Left lung (tissue), 4 donors: ENCODE measurements at regions not wholly inside any gene's neighbourhood (a gene's known extent, or its start where the extent isn't known, plus 50 kb on each side); places are given as distances from the start of the nearest gene placed in this dataset.

Experiments used
- ATAC-seq: fragments of 200-7000 bp; cut with Tn5 transposase; one replicate; pipeline ENCODE4 v1.9.1; 2020; ENCODE audit warnings: moderate library complexity
- DNase-seq, 4 donors: peaks; one replicate each; pipeline ENCODE4 v3.0.0-alpha.2; 2013 to 2020
- H3K27ac ChIP-seq, 2 donors: fragments of 200-600 bp; sonication (generic) in 1 of 2; one replicate each; pipeline versions ENCODE4 v1.5.0 to v1.8.0; 2020 to 2021
- H3K27me3 ChIP-seq, 2 donors: fragments of 200-600 bp; sonication (generic) in 1 of 2; one replicate each; pipeline versions ENCODE4 v1.5.0 to v1.8.0; 2020 to 2021
- H3K36me3 ChIP-seq, 2 donors: fragments of 200-600 bp; sonication (generic) in 1 of 2; one replicate each; pipeline versions ENCODE4 v1.5.0 to v1.8.0; 2020 to 2021
- H3K4me1 ChIP-seq, 2 donors: fragments of 200-600 bp; one replicate each; pipeline ENCODE4 v1.8.0; 2021
- H3K4me3 ChIP-seq, 2 donors: fragments of 200-600 bp; sonication (generic) in 1 of 2; one replicate each; pipeline versions ENCODE4 v1.5.0 to v1.8.0; 2020 to 2021; ENCODE audit warnings: mild to moderate bottlenecking in 1 of 2
- H3K9me3 ChIP-seq, 2 donors: fragments of 200-600 bp; sonication (generic) in 1 of 2; one replicate each; pipeline versions ENCODE4 v1.5.0 to v1.8.0; 2020 to 2021
- CTCF ChIP-seq, 2 donors: fragments of 200-600 bp; sonication (generic) in 1 of 2; IDR thresholded peaks; one replicate each; pipeline versions ENCODE4 v1.5.0 to v1.8.0; 2021; ENCODE audit warnings: antibody characterized with exemption in 2 of 2
- intact Hi-C, 2 donors: fragments of 100-400 bp; cut with DNase I; formaldehyde crosslinking; loops; one replicate each; pipeline versions ENCODE4 v1.11.2 to v1.14.2; 2022
- donor health status: DM: no; HTN: yes; CAD: no.
- donor health status: DM: no; HTN: no; CAD: no.

GRCh38 chr15:29618586-29618985, 203.7 kb downstream of the TJP1 start:
- Histone ChIP-seq H3K27ac (no peak overlapping the region), H3K9me3 (no peaks in the 10 kb centered on the region), H3K27me3 (peaks cover 0 to 9% of the 10 kb centered on the region in 2 donors), H3K4me3 (no peak overlapping the region), H3K36me3 (no peaks in the 10 kb centered on the region), H3K4me1 (no peaks in the 10 kb centered on the region)
- intact Hi-C loops: no loop called here
- no peak for TF ChIP-seq CTCF (IDR thresholded peaks at IDR 0.05)
- ATAC-seq (no peak), DNase-seq (no peak)

GRCh38 chr15:29616512-29616911, 205.8 kb downstream of the TJP1 start:
- no peaks in the 10 kb centered on the region for H3K36me3 ChIP-seq
- no peak overlapping the region for H3K27ac ChIP-seq
- DNase-seq (no peak), ATAC-seq (no peak)
- TF ChIP-seq CTCF (IDR thresholded peaks at IDR 0.05): no peak
- H3K4me1 ChIP-seq: no peaks in the 10 kb centered on the region
- no peaks in the 10 kb centered on the region for H3K9me3 ChIP-seq
- intact Hi-C loops: no loop called here
- no peak overlapping the region for H3K4me3 ChIP-seq
- peaks cover 0 to 14% of the 10 kb centered on the region in 2 donors for H3K27me3 ChIP-seq

GRCh38 chr15:29615791-29616190, 206.5 kb downstream of the TJP1 start:
- intact Hi-C loops: no loop called here
- ATAC-seq: no peak

GRCh38 chr15:29613951-29614382, 208.3 kb downstream of the TJP1 start:
- Histone ChIP-seq H3K27ac (no peak overlapping the region), H3K4me3 (no peak overlapping the region), H3K9me3 (no peaks in the 10 kb centered on the region), H3K36me3 (no peaks in the 10 kb centered on the region), H3K27me3 (peaks cover 0 to 14% of the 10 kb centered on the region in 2 donors), H3K4me1 (no peaks in the 10 kb centered on the region)
- DNase-seq: no peak
- ATAC-seq: no peak
- TF ChIP-seq CTCF (IDR thresholded peaks at IDR 0.05): no peak
- intact Hi-C loops: no loop called here

More at GRCh38 chr15:29615791-29616190, 206.5 kb downstream of the TJP1 start:
- no peak overlapping the region for H3K27ac ChIP-seq
- no peak for TF ChIP-seq CTCF (IDR thresholded peaks at IDR 0.05)
- peaks cover 0 to 14% of the 10 kb centered on the region in 2 donors for H3K27me3 ChIP-seq
- DNase-seq: no peak
- H3K4me1 ChIP-seq: no peaks in the 10 kb centered on the region
- H3K36me3 ChIP-seq: no peaks in the 10 kb centered on the region
- no peaks in the 10 kb centered on the region for H3K9me3 ChIP-seq
- no peak overlapping the region for H3K4me3 ChIP-seq

- H3K27me3 ChIP-seq: peaks cover 0 to 14% of the 10 kb centered on the region in 2 donors
Measured at GRCh38 chr15:29612701-29613100, 209.6 kb downstream of the TJP1 start.

More at GRCh38 chr15:29612701-29613100, 209.6 kb downstream of the TJP1 start:
- Histone ChIP-seq H3K36me3 (no peaks in the 10 kb centered on the region), H3K4me3 (no peak overlapping the region), H3K9me3 (no peaks in the 10 kb centered on the region), H3K27ac (no peak overlapping the region), H3K4me1 (no peaks in the 10 kb centered on the region)
- DNase-seq: no peak
- TF ChIP-seq CTCF (IDR thresholded peaks at IDR 0.05): no peak
- intact Hi-C loops: no loop called here
- ATAC-seq: no peak
